ENCODE measurements at regions not wholly inside any gene's neighbourhood (a gene's known extent, or its start where the extent isn't known, plus 50 kb on each side); places are given as distances from the start of the nearest gene placed in this dataset.

DNA sequence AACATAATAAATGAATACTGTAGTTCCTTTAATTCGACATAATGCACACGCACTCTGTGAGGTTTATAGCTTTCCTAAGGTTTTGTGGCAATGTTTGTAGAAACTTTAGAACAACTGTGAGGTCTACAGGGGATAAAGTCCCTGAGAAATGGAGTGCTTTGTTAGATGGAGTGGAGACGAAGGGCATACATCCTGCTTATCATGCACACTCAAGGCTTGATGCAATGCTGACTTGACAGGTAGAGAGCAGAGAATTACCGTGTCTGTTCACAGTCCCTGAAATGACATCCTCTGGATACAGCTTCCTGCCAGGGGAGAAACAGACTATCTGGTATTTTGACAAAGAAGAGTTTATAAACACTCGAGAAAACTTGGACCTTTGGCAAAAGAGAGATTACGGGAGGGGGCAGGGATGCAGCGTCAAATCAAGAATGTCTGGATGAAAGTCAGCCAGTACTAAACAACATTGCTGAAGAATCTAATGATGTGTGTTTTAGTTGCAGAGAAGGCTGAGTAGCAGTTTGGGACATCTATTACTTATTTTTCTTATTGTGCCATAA lies 766.9 kb upstream of the ZEB2 start:
- Histone ChIP-seq H3K79me2 (no peaks in the 10 kb centered on the region), H3K36me3 (ENCODE audit: control insufficient read depth, insufficient read depth, low read length) (no peaks in the 10 kb centered on the region), H3K4me3 (ENCODE audit: low read depth, low read length) (no peak overlapping the region), H3K9ac (no peak overlapping the region), H3K4me2 (ENCODE audit: low read length) (no peak overlapping the region), H2AFZ (no peak overlapping the region), H3K27ac (no peak overlapping the region), H3K9me3 (ENCODE audit: control insufficient read depth, low read length) (no peaks in the 10 kb centered on the region), H3K27me3 (ENCODE audit: control insufficient read depth, insufficient read depth, low read length) (no peaks in the 10 kb centered on the region), H3K4me1 (no peaks in the 10 kb centered on the region)
- TF ChIP-seq, protein P1, sequence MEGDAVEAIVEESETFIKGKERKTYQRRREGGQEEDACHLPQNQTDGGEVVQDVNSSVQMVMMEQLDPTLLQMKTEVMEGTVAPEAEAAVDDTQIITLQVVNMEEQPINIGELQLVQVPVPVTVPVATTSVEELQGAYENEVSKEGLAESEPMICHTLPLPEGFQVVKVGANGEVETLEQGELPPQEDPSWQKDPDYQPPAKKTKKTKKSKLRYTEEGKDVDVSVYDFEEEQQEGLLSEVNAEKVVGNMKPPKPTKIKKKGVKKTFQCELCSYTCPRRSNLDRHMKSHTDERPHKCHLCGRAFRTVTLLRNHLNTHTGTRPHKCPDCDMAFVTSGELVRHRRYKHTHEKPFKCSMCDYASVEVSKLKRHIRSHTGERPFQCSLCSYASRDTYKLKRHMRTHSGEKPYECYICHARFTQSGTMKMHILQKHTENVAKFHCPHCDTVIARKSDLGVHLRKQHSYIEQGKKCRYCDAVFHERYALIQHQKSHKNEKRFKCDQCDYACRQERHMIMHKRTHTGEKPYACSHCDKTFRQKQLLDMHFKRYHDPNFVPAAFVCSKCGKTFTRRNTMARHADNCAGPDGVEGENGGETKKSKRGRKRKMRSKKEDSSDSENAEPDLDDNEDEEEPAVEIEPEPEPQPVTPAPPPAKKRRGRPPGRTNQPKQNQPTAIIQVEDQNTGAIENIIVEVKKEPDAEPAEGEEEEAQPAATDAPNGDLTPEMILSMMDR (IDR thresholded peaks at IDR 0.05): no peak

DNA sequence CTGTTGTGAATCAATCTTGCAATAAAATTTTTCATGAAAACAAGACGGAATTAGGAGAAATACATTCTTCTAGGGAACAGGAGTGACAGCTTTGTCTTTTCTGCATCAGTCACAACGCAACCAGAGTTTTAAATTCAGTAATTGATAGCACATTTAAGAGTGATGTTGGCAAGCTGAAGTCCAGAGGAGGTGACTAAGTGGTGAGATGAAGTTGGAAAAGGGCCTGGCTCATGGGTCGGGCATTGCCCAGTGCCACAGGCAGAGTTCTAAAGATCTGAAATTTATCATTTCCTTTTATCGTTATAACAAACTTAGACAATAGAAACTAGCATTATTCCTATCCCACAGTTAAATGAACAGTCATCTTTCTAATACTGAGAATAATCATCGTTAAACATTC lies 764.6 kb upstream of the ZEB2 start:
- H3K27me3 ChIP-seq (ENCODE audit: control insufficient read depth, insufficient read depth, low read length): no peaks in the 10 kb centered on the region
- H3K79me2 ChIP-seq: no peaks in the 10 kb centered on the region
- H3K27ac ChIP-seq: no peak overlapping the region
- TF ChIP-seq, protein P1 (IDR thresholded peaks at IDR 0.05): no peak
- no peaks in the 10 kb centered on the region for H3K9me3 ChIP-seq (ENCODE audit: control insufficient read depth, low read length)
- H2AFZ ChIP-seq: no peak overlapping the region
- H3K9ac ChIP-seq: no peak overlapping the region
- H3K36me3 ChIP-seq (ENCODE audit: control insufficient read depth, insufficient read depth, low read length): no peaks in the 10 kb centered on the region
- no peak overlapping the region for H3K4me3 ChIP-seq (ENCODE audit: low read depth, low read length)
- H3K4me1 ChIP-seq: no peaks in the 10 kb centered on the region
- H3K4me2 ChIP-seq (ENCODE audit: low read length): no peak overlapping the region

DNA sequence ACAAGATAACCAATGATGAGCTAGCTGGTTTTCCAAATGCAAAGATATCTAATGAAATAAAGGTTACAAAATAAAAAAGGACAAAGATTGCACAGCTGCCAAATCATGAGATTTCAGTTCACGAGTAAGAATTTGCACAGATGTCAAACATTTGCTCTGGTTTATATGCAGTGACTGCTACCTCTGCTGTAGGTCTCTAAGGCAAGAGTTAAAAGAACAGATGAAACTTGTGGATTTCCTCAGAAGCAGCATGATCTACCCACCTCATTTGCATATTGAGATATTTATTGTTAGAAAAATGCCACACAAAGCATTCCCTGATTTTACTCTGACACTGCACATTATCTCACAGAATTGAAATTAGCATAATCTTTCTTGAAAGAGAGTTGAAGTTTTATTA lies 763.2 kb upstream of the ZEB2 start:
- H3K79me2 ChIP-seq: no peaks in the 10 kb centered on the region
- H3K4me1 ChIP-seq: no peaks in the 10 kb centered on the region
- H3K9ac ChIP-seq: no peak overlapping the region
- H3K9me3 ChIP-seq (ENCODE audit: control insufficient read depth, low read length): no peaks in the 10 kb centered on the region
- H3K4me2 ChIP-seq (ENCODE audit: low read length): no peak overlapping the region
- H3K27me3 ChIP-seq (ENCODE audit: control insufficient read depth, insufficient read depth, low read length): no peaks in the 10 kb centered on the region
- TF ChIP-seq, protein P1 (IDR thresholded peaks at IDR 0.05): no peak
- no peak overlapping the region for H2AFZ ChIP-seq
- no peak overlapping the region for H3K27ac ChIP-seq
- no peak overlapping the region for H3K4me3 ChIP-seq (ENCODE audit: low read depth, low read length)
- H3K36me3 ChIP-seq (ENCODE audit: control insufficient read depth, insufficient read depth, low read length): no peaks in the 10 kb centered on the region

DNA sequence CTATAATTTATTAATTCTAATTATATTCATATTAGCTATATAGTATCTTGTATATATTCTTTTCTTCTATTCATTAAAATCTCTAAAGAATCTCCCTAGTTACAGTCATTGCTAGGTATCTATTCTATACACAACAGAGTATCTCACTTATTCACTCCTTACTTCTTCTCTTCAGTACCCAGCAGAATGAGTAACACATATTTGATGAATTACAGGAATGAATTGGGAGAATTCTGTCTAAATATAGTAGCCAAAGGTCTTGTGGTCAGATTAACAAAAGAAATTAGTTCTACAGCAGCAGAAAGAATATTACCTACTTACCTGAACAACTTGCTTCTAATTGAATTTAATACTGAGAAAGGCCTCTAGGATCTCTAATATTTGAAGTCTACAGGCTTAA lies 758.0 kb upstream of the ZEB2 start:
- no peaks in the 10 kb centered on the region for H3K9me3 ChIP-seq (ENCODE audit: control insufficient read depth, low read length)
- H2AFZ ChIP-seq: no peak overlapping the region
- H3K4me3 ChIP-seq (ENCODE audit: low read depth, low read length): no peak overlapping the region
- no peak overlapping the region for H3K9ac ChIP-seq
- no peak overlapping the region for H3K4me2 ChIP-seq (ENCODE audit: low read length)
- no peaks in the 10 kb centered on the region for H3K27me3 ChIP-seq (ENCODE audit: control insufficient read depth, insufficient read depth, low read length)
- no peak overlapping the region for H3K27ac ChIP-seq
- TF ChIP-seq, protein P1 (IDR thresholded peaks at IDR 0.05): no peak
- no peaks in the 10 kb centered on the region for H3K79me2 ChIP-seq
- H3K4me1 ChIP-seq: no peaks in the 10 kb centered on the region
- no peaks in the 10 kb centered on the region for H3K36me3 ChIP-seq (ENCODE audit: control insufficient read depth, insufficient read depth, low read length)

DNA sequence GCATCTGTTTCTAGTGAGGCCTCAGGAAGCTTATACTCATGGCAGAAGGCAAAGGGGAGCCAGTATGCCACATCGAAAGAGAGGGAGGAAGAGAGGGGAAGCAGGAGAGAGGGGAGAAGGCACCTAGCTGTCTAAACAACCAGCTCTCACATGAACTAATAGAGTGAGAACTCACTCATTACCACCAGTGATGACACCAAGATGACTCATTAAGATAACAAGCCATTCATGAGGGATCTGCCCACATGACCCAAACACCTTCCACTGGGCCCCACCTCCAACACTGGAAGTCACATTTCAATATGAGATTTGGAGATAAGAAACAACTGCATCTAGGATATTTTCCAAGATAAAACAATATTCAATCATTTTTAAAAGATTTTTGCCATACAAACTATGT lies 753.9 kb upstream of the ZEB2 start:
- H2AFZ ChIP-seq: no peak overlapping the region

More for the DNA sequence above, 753.9 kb upstream of the ZEB2 start:
- Histone ChIP-seq H3K79me2 (no peaks in the 10 kb centered on the region), H3K9me3 (ENCODE audit: control insufficient read depth, low read length) (no peaks in the 10 kb centered on the region), H3K36me3 (ENCODE audit: control insufficient read depth, insufficient read depth, low read length) (no peaks in the 10 kb centered on the region), H3K4me1 (no peaks in the 10 kb centered on the region), H3K4me3 (ENCODE audit: low read depth, low read length) (no peak overlapping the region), H3K9ac (no peak overlapping the region), H3K4me2 (ENCODE audit: low read length) (no peak overlapping the region), H3K27ac (no peak overlapping the region), H3K27me3 (ENCODE audit: control insufficient read depth, insufficient read depth, low read length) (no peaks in the 10 kb centered on the region)
- TF ChIP-seq, protein P1 (IDR thresholded peaks at IDR 0.05): no peak

Data from parathyroid adenoma (tissue), 2 donors.